Fibroblast of pulmonary artery (primary cell): ENCODE measurements at regions not wholly inside any gene's neighbourhood (a gene's known extent, or its start where the extent isn't known, plus 50 kb on each side); places are given as distances from the start of the nearest gene placed in this dataset.

Source experiments
- DNase-seq: peaks from one replicate; pipeline ENCODE4 v3.0.0-alpha.2; 2010; ENCODE audit warnings: low read depth
- H3K4me3 ChIP-seq: replicated peaks from 2 replicates; pipeline ENCODE4 v1.5.1; 2011; ENCODE audit warnings: low read depth, mild to moderate bottlenecking, control low read depth, low read length, moderate library complexity
- CTCF ChIP-seq: IDR thresholded peaks from 2 replicates; pipeline ENCODE4 v1.5.1; 2011; ENCODE audit warnings: mild to moderate bottlenecking, control low read depth, low read length, inconsistent platforms; ENCODE audit errors: missing control alignments

- no peak for DNase-seq
- TF ChIP-seq CTCF, result no peak
- no peak overlapping the region for H3K4me3 ChIP-seq
Observed at GRCh38 chr1:53384796-53385195, 56.9 kb upstream of the LRP8 start.

GRCh38 chr1:53385276-53386225, 57.7 kb upstream of the LRP8 start:
- H3K4me3 ChIP-seq, result no peak overlapping the region
- no peak for DNase-seq
- no peak for TF ChIP-seq CTCF

- no peak for DNase-seq
Observed at GRCh38 chr1:53388963-53389362, 61.1 kb upstream of the LRP8 start.

GRCh38 chr1:53390261-53390660, 62.4 kb upstream of the LRP8 start:
- no peak for TF ChIP-seq CTCF
- no peak for DNase-seq
- H3K4me3 ChIP-seq, result no peak overlapping the region

More at GRCh38 chr1:53388963-53389362, 61.1 kb upstream of the LRP8 start:
- no peak for TF ChIP-seq CTCF
- H3K4me3 ChIP-seq, result no peak overlapping the region

- DNase-seq, result no peak
- TF ChIP-seq CTCF, result no peak
- no peak overlapping the region for H3K4me3 ChIP-seq
Observed at GRCh38 chr1:53390736-53391135, 62.9 kb upstream of the LRP8 start.

- H3K4me3 ChIP-seq, result no peak overlapping the region
- TF ChIP-seq CTCF, result no peak
Observed at GRCh38 chr1:53391296-53391695, 63.4 kb upstream of the LRP8 start.

GRCh38 chr1:53391982-53392381, 64.1 kb upstream of the LRP8 start:
- TF ChIP-seq CTCF, result no peak
- DNase-seq, result no peak
- no peak overlapping the region for H3K4me3 ChIP-seq

More at GRCh38 chr1:53391296-53391695, 63.4 kb upstream of the LRP8 start:
- no peak for DNase-seq
